K562 (cell line): ENCODE measurements at regions not wholly inside any gene's neighbourhood (a gene's known extent, or its start where the extent isn't known, plus 50 kb on each side); places are given as distances from the start of the nearest gene placed in this dataset.

Experiments
- MAFK ChIP-seq: IDR thresholded peaks from 2 replicates; pipeline ENCODE4 v1.6.1; 2011; ENCODE audit warnings: low read length, improper control_type of control experiment
- MEF2D ChIP-seq: conservative IDR thresholded peaks from 2 replicates; pipeline ENCODE4 v1.6.1; 2016; ENCODE audit warnings: low read depth, missing genetic modification characterization, missing compliant biosample characterization
- REST ChIP-seq, 2 experiments: fragments of 450-650 bp; formaldehyde crosslinking in 1 of 2; IDR thresholded peaks; 2 replicates each; pipeline versions ENCODE4 v1.4.0 to v1.6.1; 2014 to 2020; ENCODE audit warnings: mild to moderate bottlenecking in 2 of 2, borderline replicate concordance in 1 of 2, low read depth in 1 of 2
- ZNF232 ChIP-seq: sonication (generic); formaldehyde crosslinking; IDR thresholded peaks from 2 replicates; pipeline ENCODE4 v1.8.0; 2022; ENCODE audit warnings: mild to moderate bottlenecking, missing genetic modification reagents

DNA sequence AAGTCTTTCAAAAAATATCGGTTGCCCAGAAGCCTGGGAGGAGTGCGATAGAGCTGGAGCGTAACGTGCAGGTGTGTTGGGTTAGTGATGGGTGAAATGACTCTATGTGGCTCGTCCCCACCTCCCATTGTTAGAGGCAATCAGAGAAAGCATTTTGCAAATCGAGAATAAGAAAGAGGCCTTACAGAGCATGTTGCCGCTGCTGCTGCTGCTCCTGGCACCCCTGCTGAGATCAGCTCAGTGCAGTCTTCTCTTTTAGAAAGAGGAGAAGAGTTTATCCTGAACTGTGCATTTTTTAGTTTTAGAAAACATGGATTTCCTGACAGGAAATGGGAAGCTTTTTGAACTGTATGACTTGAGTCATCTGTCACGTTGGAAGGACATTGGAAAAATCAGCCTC lies 774.5 kb upstream of the RBFOX1 start:
- no peak for TF ChIP-seq ZNF232 (CRISPR knock-in tag)
- no peak for TF ChIP-seq MEF2D (tag)
- TF ChIP-seq MAFK, result no peak
- TF ChIP-seq REST (IDR thresholded peaks at IDR 0.05; ENCODE audit: borderline replicate concordance), result no peak
- no peak for TF ChIP-seq REST (CRISPR knock-in tag; IDR thresholded peaks at IDR 0.05; ENCODE audit: low read depth)
